HUES6 (cell line): ENCODE measurements at regions not wholly inside any gene's neighbourhood (a gene's known extent, or its start where the extent isn't known, plus 50 kb on each side); places are given as distances from the start of the nearest gene placed in this dataset.

Source experiments
- H3K27ac ChIP-seq: 2 replicates; pipeline ENCODE4 v1.7.0; 2013; ENCODE audit warnings: low read depth, mild to moderate bottlenecking, low read length, inconsistent platforms
- H3K27me3 ChIP-seq: 2 replicates; pipeline ENCODE4 v1.6.1; 2013; ENCODE audit warnings: low read length; ENCODE audit not compliant: control insufficient read depth, insufficient read depth
- H3K36me3 ChIP-seq: 2 replicates; pipeline ENCODE4 v1.6.1; 2013; ENCODE audit warnings: low read length; ENCODE audit not compliant: control insufficient read depth, insufficient read depth
- H3K4me1 ChIP-seq: 2 replicates; pipeline ENCODE4 v1.6.1; 2013; ENCODE audit warnings: low read length; ENCODE audit not compliant: control insufficient read depth, insufficient read depth
- H3K4me3 ChIP-seq: 2 replicates; pipeline ENCODE4 v1.5.1; 2013; ENCODE audit warnings: low read depth, low read length
- H3K9ac ChIP-seq: one replicate; pipeline ENCODE4 v1.6.1; 2013; ENCODE audit warnings: mild to moderate bottlenecking, low read length
- H3K9me3 ChIP-seq: 2 replicates; pipeline ENCODE4 v1.6.1; 2013; ENCODE audit warnings: low read depth, low read length; ENCODE audit not compliant: control insufficient read depth, insufficient read depth

DNA sequence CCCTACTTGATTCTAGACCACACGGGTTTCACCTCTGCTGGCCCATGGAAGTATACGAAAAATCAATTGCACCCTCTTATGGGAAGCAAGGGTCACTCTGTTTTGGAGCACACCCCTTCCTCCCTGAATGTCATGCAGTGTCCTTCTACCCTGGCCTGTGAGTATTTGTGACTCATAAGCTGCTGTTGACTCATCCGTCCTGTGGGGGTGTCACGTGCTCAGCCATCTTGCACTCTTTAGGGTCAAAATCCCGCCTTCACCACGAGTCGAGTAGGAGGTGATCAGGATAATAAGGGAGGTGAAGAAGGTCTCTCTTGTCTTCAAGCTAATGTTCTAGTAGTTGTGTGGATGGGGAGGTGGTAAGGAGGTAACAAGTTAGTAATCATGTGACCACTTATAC, 341.0 kb upstream of the EEF2KMT start:
- Histone ChIP-seq H3K27me3 (no peaks in the 10 kb centered on the region), H3K4me3 (no peak overlapping the region), H3K9me3 (no peaks in the 10 kb centered on the region), H3K36me3 (no peaks in the 10 kb centered on the region), H3K4me1 (no peaks in the 10 kb centered on the region; the same call in 1 of the 2 replicates), H3K27ac (no peak overlapping the region), H3K9ac (no peak overlapping the region)

DNA sequence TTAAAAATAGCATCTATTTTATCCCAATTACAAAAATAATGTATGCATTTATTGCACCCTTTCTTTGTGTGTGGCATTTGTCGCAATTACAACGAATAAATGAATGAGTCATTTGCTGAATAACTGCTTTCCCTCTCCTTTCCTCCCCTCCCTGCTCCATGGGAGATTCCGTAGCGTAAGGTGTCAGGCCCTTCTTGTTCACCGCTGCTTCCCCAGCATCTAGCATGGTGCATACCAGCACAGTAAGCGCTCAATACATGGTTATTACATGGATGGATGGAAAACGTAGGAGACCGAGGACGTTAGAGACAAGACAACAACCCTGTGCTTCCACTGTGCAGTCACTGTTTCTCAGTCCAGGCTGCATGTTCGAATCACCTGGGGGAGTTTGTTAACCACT, 336.0 kb upstream of the EEF2KMT start:
- Histone ChIP-seq H3K9me3 (no peaks in the 10 kb centered on the region), H3K27ac (no peak overlapping the region), H3K4me1 (peaks cover 13% of the 10 kb centered on the region), H3K36me3 (no peaks in the 10 kb centered on the region), H3K27me3 (no peaks in the 10 kb centered on the region), H3K9ac (no peak overlapping the region), H3K4me3 (no peak overlapping the region)

DNA sequence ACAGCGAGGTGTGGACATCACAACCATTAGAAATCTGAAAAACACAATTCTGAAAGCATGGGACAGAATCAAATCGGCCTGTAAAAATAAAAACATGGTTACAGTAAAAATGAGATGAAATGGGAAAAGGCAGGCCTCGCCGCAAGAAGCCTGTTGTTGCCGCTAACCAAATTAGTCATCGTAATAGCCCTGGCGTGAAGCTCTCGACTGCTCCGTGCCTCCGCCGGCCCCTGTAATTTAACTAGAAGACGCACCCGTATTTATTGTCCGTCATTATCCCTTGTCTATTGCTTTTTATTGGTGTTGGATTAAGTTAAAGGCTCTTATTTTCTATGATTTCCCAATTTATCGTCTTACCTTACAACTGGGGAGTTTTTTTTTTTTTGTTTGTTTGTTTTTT, 334.6 kb upstream of the EEF2KMT start:
- H3K36me3 ChIP-seq, result no peaks in the 10 kb centered on the region
- no peaks in the 10 kb centered on the region for H3K27me3 ChIP-seq
- no peaks in the 10 kb centered on the region for H3K9me3 ChIP-seq
- no peak overlapping the region for H3K4me3 ChIP-seq
- H3K9ac ChIP-seq, result no peak overlapping the region
- H3K4me1 ChIP-seq, result peaks cover 16% of the 10 kb centered on the region
- no peak overlapping the region for H3K27ac ChIP-seq

DNA sequence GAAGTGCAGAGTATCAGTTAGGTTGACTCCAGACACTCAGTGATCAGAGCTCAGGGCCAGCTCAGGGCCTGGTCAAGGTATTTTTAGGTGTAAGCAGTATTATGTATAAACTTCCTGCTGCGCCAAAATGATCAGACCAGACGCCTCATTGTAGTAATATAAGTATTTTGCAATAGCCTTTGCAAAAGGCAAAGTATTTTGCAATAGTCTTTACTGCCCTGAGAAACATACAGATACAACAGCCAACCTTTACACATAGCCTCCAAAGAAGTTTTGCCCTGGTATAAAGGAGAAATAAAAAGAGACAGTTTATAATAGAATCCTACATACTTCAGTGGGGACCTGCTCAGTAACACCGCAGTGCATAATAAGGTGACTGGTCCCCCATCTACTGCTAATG, 333.0 kb upstream of the EEF2KMT start:
- no peak overlapping the region for H3K4me3 ChIP-seq
- H3K9me3 ChIP-seq, result no peaks in the 10 kb centered on the region
- H3K27ac ChIP-seq, result no peak overlapping the region
- H3K4me1 ChIP-seq, result peaks cover 16% of the 10 kb centered on the region
- H3K27me3 ChIP-seq, result no peaks in the 10 kb centered on the region
- H3K9ac ChIP-seq, result no peak overlapping the region
- H3K36me3 ChIP-seq, result no peaks in the 10 kb centered on the region

DNA sequence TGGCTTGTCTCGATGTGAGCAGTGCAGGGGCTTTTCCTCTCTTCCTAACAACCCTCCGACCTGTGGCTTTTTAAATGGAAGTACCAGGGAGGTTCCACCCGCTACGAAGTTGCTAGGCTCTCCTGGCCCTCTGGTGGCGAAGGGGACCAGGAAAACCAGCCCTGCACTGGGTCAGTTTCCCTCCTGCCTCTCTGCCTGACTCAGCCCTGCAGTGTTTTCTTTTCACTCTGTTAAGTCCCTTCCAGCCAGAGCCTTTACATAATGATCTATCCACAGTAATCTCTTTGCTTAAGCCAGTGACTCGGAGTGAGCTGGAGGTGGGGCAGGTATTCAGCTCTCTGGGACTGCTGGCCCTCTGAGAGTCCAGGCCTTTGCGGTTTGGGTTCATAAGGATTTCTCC, 331.3 kb upstream of the EEF2KMT start:
- Histone ChIP-seq H3K9ac (no peak overlapping the region), H3K36me3 (no peaks in the 10 kb centered on the region), H3K27ac (no peak overlapping the region)

DNA sequence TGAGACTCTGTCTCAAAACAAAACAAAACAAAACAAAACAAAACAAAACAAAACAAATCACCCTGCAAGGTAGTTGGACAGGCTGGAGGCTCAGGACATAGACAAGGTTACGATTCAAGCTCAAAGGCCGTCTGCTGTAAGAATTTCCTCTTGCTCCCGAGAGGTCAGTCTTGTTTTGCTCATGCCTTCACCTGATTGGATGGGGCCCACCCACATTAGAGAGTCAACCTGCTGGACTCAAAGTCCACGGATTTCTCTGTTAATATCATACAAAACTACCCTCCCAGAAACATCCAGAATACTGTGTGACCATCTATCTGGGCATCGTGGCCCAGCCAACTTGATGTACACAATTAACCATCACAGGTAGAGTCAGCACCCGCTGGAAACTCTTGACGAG, 330.0 kb upstream of the EEF2KMT start:
- no peaks in the 10 kb centered on the region for H3K27me3 ChIP-seq
- peaks cover 10% of the 10 kb centered on the region for H3K4me1 ChIP-seq
- H3K9ac ChIP-seq, result no peak overlapping the region
- no peaks in the 10 kb centered on the region for H3K36me3 ChIP-seq
- H3K4me3 ChIP-seq, result no peak overlapping the region
- no peak overlapping the region for H3K27ac ChIP-seq
- no peaks in the 10 kb centered on the region for H3K9me3 ChIP-seq

More for the DNA sequence above, 331.3 kb upstream of the EEF2KMT start:
- Histone ChIP-seq H3K9me3 (no peaks in the 10 kb centered on the region), H3K4me3 (no peak overlapping the region), H3K4me1 (peaks cover 16% of the 10 kb centered on the region), H3K27me3 (no peaks in the 10 kb centered on the region)

DNA sequence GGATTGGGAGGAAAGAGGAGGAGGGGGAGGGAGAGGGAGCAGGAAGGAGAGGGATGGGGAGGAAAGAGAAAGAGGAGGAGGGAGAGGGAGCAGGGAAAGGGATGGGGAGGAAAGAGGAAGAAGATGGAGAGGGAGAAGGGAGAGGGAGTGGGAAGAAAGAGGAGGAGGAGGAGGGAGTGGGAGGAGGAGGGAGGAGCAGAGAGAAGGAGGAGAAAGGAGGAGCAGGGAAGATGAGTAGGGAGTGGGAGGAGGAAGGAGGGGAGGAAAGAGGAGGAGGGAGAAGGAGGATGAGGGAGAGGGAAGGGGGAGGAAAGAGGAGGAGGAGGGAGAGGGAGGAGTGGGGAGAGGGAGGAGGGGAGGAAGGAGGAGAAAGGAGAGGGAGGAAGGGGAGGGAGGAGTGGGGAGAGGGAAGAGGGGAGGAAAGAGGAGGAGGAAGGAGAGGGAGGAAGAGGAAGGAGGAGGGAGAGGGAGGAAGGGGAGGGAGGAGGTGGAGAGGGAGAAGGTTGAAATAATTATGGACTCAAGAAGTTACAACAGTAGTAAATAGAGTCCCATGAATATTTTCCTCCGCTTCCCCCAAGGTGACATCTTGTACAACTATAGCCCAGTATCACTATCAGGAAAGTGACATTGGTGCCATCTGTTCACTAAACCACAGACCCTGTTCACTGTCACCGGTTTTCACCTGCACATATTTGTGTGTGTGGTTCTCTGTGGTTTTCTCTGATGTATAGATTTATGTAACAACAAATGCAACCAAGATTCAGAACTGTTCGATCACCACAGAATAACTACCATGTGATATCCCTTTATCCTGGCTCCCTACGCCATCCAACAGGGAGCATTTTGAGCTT, 325.3 kb upstream of the EEF2KMT start:
- H3K9me3 ChIP-seq, result no peaks in the 10 kb centered on the region
- no peak overlapping the region for H3K4me3 ChIP-seq
- no peak overlapping the region for H3K27ac ChIP-seq
- H3K27me3 ChIP-seq, result no peaks in the 10 kb centered on the region
- H3K36me3 ChIP-seq, result no peaks in the 10 kb centered on the region
- no peaks in the 10 kb centered on the region for H3K4me1 ChIP-seq
- H3K9ac ChIP-seq, result no peak overlapping the region

DNA sequence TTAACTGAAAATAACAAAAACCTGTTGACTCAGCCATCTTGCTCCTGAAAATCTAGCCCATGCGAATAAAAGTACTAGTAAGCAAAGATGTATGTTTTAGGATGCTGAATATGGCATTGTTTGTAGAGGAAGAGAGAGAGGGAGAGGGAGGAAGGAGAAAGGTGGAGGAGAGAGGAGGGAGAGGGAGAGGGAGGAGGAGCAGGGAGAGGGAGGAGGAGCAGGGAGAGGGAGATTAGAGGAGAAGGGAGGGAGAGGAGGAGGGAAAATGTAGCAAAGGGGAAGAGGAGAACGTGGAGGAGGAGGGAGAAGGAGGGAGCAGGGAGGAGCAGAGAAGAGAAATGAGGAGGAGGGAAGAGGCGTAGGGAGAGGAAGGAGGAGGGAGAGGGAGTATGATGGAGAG, 324.5 kb upstream of the EEF2KMT start:
- Histone ChIP-seq H3K9ac (no peak overlapping the region), H3K27me3 (no peaks in the 10 kb centered on the region), H3K9me3 (no peaks in the 10 kb centered on the region), H3K4me1 (no peaks in the 10 kb centered on the region), H3K4me3 (no peak overlapping the region), H3K27ac (no peak overlapping the region), H3K36me3 (no peaks in the 10 kb centered on the region)

DNA sequence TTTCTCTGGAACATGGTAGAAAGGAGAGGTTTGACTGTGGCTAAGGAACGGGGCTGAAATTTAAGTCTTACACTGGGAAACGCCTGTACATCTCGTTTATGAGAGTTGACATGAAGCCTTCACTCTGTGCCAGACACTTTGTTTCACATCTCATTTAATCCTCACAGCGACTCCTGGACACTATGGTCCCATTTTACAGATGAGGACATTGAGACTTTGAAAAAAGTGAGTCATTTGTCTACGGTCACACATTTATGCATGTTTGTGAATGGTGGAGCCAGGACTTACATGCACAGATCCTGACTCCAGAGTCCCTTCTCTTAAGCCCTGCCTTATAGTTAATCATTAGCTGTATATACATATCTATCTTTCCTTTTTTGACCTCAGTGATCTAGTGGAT, 318.4 kb upstream of the EEF2KMT start:
- H3K27ac ChIP-seq, result no peak overlapping the region
- H3K4me1 ChIP-seq, result no peaks in the 10 kb centered on the region
- H3K4me3 ChIP-seq, result no peak overlapping the region
- no peak overlapping the region for H3K9ac ChIP-seq
- H3K36me3 ChIP-seq, result no peaks in the 10 kb centered on the region
- peaks cover 4% of the 10 kb centered on the region for H3K9me3 ChIP-seq
- no peaks in the 10 kb centered on the region for H3K27me3 ChIP-seq

DNA sequence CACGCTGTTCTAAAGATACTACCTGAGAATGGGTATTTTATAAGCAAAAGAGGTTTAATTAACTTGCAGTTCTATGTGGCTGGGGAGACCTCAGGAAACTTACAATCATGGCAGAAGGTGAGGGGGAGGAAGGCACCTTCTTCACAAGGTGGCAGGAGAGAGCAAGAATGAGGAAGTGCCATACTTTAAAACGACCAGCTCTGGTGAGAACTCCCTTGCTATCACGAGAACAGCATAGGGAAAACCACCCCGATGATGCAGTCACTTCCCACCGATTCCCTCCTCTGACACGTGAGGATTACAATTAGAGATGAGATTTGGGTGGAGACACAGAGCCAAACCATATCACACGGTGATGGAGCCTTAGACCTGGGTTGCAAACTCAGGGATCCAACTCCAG, 317.5 kb upstream of the EEF2KMT start:
- Histone ChIP-seq H3K4me3 (no peak overlapping the region), H3K9me3 (peaks cover 6% of the 10 kb centered on the region), H3K27me3 (no peaks in the 10 kb centered on the region), H3K4me1 (no peaks in the 10 kb centered on the region), H3K36me3 (no peaks in the 10 kb centered on the region), H3K27ac (no peak overlapping the region), H3K9ac (no peak overlapping the region)

DNA sequence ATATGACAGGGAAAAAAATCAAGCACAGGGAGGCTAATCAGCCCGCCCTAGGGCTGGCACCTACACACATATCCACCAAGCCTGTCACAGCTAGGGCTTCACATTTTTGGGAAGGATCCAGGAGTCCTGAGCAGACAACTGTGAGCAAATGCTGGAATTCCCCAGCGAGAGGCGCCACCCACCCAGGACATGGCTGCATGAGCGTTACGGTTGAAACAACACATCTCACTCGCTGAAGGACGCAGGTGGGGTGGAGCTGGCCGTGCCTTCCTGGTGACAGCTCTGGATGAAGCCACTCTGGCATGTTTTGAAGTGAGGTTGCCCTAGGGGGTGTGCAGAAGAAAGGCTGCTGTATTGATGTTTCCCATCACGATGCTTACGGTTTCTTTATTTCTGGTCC, 315.1 kb upstream of the EEF2KMT start:
- no peaks in the 10 kb centered on the region for H3K36me3 ChIP-seq
- peaks cover 6% of the 10 kb centered on the region for H3K9me3 ChIP-seq
- H3K4me1 ChIP-seq, result no peaks in the 10 kb centered on the region
- H3K27ac ChIP-seq, result no peak overlapping the region
- H3K27me3 ChIP-seq, result no peaks in the 10 kb centered on the region
- no peak overlapping the region for H3K4me3 ChIP-seq
- H3K9ac ChIP-seq, result no peak overlapping the region
